Inferior parietal cortex (tissue), 1 donor: ENCODE measurements at regions not wholly inside any gene's neighbourhood (a gene's known extent, or its start where the extent isn't known, plus 50 kb on each side); places are given as distances from the start of the nearest gene placed in this dataset.
"Not testable (repeated sequence)": the region's sequence is repeated elsewhere in the genome, so short reads cannot be mapped to it uniquely, and the experiment has no call there.

Source experiments
- DNase-seq: peaks from one replicate; pipeline ENCODE4 v3.0.0-alpha.2; 2016; ENCODE audit errors: extremely low spot score

DNA sequence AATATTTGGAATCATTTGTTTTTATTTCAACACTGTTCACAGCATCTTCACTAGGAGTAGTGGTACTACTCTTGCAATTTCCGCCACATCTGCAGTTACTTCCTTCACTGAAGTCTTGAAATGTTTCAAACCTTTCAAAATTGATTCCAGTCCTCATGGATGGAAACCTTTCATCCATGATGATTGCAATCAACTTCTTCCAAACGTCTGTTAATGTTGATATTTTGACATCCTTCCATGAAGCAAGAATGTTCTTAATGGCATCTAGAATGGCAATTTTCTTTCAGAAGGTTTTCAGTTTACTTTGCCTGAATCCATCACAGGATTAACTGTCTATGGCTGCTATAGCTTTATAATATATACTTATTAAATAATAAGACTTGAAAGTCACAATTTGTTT lies 736.8 kb upstream of the CA10 start:
- DNase-seq, result no peak

DNA sequence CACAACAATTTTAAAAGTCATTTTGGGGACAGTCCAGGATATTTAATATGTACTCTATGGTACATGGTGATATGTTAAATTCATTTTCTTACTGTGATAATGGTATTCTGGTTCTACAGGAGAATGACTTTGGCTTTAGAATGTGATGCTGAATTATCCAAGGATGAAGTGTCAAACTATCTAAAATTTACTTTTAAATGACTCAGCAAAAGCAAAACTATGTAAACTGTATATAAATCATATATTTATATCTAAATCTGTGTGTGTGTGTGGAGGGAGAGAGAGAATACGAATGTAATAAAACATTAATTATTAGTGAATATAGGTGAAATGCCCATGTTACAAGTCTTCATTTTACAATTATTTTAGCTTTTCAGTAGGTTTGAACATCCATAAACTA lies 733.8 kb upstream of the CA10 start:
- no peak for DNase-seq

DNA sequence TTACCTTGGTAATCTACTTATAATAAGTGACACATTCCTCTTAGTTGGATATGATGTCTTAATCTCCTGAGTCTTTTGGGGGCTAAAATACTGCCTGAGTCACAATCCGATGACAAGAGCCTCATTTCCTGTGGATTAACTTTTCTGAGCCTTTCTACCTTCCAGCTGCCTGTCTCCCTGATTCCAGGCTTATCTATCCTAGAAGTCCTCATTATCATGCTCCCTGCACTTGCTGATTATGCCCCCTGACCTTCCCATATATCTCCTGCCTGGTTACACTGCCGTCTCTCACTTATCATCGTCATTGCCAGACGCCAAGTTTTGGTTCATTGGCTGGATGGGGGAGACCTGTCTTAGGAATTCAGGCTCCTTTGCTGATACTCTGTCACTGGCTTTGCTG lies 727.4 kb upstream of the CA10 start:
- no peak for DNase-seq

DNA sequence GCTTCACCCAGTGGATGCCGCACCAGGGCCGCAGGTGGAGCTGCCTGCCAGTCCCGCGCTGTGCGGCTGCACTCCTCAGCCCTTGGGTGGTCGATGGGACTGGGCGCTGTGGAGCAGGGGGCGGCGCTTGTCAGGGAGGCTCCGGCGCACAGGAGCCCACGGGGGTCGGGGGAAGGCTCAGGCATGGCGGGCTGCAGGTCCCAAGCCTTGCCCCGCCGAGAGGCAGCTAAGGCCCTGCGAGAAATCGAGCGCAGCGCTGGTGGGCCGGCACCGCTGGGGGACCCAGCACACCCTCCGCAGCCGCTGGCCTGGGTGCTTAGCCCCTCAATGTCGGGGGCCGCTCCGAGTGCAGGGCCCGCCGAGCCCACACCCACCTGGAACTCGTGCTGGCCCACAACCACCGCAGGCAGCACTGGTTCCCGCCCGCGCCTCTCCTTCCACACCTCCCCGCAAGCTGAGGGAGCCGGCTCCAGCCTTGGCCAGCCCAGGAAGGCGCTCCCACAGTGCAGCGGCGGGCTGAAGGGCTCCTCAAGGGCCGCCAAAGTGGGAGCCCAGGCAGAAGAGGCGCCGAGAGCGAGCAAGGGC lies 725.5 kb upstream of the CA10 start:
- not testable (repeated sequence) for DNase-seq

DNA sequence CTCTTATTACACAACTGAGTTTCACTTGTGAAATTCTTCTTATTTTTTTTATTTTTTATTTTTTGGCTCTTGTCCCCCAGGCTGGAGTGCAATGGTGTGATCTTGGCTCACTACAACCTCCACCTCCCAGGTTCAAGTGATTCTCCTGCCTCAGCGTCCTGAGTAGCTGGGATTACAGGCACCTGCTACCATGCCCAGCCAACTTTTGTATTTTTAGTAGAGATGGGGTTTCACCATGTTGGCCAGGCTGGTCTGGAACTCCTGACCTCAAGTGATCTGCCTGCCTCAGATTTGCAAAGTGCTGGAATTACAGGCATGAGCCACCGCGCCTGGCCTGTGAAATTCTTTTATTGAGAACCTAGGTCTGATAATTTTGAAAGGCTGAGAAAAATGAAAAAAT lies 688.3 kb upstream of the CA10 start:
- not testable (repeated sequence) for DNase-seq

DNA sequence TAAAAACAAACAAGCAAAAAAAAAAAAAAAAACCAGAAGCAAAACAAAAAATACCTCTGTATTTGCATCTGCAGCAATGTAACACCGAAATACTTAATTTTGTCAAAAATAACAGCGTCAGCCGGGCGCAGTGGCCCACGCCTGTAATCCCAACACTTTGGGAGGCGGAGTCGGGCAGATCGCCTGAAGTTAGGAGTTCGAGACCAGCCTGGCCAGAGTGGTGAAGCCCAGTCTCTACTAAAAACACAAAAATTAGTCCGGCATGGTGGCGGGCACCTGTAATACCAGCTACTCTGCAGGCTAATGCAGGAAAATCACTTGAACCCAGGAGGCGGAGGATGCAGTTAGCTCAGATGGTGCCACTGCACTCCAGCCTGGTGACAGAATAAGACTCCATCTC lies 683.5 kb upstream of the CA10 start:
- DNase-seq, result no peak

DNA sequence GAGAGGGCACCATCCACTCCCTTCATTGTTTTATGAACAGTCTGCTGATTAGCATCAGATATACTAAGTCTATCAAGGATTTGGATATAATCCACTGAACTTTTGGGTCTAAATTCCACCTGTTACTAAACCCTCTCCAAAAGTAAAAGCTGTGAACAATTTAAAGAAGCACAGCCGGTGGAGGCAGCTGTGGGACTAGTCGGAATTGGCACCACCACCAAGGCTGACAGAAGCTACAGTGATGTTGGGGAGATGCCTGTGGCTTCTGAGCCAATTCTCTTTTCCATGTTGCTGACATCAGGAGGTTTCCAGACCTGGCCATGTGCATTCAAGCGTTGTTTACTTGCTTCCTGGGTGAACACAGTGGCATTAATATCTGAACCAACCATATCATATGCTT lies 679.0 kb upstream of the CA10 start:
- DNase-seq, result no peak

DNA sequence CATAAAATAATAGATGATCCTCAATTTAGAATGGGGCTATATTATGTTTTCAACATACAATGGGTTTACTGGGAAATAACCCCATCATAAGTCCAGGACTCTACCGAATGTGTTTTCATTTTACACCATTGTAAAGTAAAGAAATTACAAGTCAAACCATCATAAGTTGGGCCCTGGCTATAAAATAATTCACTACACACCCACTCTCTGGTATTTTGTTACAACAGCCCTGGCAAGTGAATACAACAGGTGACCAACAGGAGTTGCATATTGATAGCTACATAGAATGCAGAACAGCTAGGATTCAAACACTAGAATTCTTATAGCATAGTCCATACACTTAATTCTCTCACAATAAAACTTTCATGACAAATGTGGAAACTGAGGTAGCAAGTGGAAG lies 673.0 kb upstream of the CA10 start:
- DNase-seq, result no peak

DNA sequence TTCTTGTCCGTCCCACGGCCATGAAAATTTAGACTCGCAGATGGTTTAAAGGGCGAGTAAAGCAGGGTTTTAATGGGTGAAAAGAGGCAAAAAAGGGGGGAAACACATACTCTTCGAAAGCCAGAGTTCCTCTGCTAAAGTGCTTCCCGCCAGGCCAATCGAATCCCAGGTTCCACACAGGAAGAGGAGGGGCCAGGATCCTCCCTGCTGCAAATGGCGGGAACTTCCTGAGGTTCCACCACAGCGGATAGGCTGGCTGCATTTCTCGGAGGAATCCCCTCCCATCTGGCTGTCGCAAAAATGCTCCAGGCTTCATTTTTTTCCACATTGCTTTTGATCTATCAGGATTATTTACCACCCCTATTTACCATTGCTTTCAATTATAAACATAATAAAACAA lies 670.1 kb upstream of the CA10 start:
- DNase-seq, result no peak

DNA sequence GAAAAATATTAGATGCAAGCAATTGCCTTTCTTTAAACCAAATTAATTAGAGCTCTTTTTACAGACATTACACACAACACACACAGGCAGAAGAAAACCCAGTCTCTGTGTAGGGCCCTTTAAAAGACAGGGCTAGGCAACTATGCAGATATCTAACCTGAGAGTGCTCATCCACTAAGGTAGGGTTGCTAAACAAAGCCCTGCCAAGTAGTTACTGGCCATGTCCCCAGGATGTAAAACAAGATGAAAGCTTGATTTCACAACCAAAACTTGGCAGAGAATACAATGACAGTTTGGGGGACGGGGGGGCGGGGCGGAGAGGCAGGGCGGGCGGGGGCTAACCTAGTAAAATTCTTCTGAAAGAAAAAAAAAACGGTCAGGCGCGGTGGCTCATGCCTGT lies 669.0 kb upstream of the CA10 start:
- no peak for DNase-seq

DNA sequence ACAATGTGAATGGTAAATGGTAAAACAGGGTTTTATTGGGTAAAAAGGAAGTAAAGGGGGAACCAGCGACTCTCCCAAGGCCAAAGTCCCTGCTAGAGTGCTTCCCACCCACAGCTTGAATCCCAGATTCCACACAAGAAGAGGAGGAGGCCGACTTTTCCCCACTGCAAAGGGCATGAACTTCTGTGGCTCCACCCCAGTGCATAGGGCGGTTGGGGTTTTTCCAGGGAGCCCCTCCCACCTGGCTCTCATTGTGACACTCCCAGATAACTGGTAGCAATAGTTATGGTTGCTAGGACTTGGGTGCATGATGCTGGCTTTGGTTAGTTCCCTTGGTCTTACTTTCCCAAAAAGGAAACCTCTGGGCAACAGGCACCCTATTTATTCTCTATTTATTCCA lies 666.0 kb upstream of the CA10 start:
- DNase-seq, result no peak

DNA sequence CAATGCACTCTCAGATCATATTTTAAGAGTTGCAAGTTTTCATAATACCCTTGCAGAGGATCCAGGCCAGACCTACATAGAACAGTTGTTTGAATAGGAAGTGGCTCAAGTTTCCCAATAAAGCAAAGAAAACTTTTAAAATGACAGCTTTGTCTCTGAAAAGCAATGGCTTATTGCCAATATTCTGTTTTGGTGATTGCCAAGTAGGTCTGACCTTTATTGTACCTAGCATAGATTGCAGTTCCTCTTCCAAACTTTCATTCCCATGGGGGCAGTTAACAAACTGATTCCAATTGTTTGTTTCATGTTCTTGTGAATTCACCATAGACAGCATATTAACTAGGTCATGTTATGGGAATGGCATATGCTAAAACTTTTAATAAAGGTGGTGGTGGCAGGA lies 664.6 kb upstream of the CA10 start:
- DNase-seq, result no peak

DNA sequence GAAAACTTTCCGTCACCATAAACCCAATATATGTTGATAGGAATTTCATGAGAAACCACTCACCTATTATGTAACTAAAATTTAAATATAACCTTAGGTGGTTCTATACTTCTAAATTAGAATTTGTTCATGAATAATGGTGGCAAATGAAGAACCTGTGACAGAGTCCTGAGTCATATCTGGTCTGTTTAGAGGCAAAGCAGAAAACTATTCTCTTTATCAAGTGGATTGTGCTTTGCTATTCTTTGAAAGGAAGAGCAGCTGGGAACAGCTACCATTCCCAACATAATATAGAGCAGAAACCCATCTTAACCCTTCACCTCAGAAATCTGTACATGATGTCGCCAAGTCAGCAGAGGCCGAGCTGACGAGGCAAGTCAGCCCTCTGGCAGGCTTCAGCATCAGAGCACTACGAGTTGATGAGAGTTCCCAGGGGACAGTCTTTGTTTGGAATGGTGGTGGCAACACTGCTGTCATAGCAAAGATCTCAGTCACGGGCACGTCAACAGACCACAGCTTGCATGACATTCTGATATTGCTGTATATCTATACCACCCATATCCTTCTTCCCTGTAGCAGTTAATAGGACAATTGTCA lies 631.9 kb upstream of the CA10 start:
- no peak for DNase-seq

DNA sequence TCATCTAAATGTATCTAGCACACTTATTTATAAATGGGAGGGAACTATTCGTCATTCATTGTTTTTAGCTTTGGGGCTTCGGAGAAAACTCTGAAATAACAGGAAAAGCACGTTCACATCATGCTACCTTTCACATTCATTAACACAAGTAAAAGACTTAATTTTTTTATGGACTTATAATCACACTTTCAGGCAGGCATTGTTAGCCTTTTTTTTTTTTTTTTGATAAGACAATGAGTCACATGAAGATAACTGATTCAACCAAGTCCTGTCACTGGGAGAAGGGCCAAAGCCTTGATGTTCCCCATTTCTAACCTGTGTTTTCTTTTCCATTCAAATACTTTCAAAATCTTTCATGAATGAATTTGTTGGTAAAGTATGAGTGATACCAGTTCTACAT lies 631.3 kb upstream of the CA10 start:
- DNase-seq, result no peak

DNA sequence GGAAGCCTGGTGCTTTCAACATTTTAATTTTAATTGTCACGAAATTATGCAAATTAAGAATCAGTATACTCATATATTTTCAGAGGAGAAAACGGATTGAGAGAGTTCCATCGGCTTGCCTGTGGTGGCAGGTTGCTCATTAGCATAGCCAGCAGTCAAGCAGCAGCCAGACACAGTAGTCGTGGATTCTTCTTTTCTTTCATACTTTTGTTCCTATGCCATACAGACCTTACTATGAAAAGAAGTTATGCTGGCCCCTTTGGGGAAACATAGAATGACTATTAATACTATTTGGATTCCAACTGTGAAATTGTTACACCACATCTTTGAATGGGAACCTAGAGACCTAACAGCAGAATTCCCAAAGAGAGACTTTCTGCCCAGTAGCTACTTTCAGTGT lies 617.7 kb upstream of the CA10 start:
- no peak for DNase-seq

DNA sequence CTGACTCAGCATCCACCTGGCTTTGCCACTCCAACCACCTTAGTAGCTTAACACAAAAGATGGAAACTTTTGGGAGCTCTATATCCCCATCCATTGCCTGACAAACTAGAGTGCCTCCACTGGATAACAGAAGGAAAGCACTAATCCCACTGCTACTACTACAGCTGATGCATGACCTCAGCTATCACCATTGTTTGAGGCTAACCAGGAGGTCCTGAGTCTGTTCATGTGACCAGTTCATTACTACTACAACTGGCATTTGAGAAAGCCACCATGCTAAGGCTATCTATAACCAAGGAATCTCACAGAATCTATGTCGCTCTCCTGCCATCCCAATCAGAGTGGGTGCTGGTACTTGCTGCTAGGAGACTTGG lies 604.3 kb upstream of the CA10 start:
- no peak for DNase-seq

DNA sequence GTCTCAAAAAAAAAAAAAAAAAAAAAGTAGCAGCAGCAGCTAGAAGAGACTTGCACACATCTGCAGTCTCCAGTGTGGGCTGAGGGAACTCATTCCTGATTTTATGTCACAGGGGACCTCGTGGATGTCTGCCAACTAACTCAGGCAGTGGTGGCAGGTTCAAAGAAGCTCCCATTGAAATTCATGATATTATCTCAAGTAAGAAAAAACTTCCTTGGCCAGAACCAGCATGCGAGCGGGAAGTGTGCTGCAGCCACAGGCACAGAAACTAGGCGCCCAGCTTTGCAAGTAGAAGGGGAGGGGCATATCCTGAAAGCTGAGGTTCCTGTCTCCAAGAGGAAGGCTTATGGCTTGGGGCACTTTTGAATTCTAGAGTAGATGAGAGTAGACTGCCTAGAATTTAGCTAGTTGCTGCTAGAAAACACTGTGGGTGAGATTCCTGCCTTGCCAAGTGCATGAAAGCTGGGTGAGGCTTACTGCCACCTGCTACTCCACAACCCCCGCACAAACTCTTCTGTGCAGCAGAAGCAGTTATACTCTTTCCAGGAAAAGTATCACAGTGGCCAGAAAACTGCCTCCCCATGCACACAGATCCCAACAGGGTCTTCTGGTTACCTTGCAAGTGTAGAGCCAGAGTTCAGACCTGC lies 603.8 kb upstream of the CA10 start:
- DNase-seq, result peak; percentile 17

DNA sequence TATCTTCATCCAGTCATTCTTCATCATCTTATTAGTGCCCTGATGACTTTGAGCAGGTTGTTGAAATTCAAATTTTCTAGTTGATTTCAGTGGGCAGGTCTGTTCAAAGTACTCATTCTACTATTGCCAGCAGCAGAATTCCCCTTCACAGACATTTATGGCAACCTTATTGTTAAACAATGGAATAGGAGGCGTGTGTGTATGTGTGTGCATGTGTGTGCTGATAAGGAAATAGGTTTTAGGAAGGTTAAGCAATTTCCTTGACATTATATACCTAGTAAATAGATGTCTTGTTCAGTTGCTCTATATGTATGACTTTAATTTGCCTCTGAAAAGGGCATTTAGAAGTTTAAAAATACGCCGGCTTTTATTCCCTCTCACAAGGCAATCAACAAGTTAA lies 601.4 kb upstream of the CA10 start:
- no peak for DNase-seq

DNA sequence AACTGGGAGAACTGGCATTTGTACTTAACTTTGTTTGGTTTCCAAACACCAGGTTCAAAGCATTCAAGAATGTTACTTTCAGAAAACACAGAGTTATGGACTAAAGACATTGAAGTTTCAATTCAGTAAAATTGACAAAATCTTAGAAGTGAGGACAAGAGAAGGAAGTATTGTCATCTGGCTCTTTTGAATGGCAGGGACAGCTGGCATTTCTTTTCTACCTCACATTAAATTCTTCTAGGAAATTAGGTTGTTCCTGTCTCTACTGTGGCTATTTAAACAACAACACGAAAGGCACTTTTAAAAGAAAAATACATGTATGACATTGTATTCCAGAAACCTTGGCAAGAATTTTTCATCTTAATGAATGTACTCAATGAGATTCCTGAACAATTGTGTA lies 600.0 kb upstream of the CA10 start:
- no peak for DNase-seq

DNA sequence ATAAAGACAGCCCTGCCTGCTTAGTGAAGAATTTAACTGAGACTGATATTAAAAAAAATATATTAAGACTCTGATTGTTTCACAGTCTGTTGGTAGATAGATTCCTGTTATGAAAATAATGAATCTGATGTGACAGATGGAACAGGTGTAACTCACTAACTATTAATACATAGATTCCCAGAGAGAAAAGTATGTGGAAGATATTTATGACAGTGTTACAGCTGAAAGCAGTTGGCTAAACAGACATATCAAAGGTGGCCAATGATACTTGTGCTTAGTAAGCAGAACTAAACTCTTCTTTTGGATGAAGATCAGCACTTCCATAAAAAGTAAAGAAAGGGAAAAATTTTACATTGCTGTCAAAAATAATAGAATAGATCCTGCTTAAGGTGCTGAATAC lies 598.2 kb upstream of the CA10 start:
- DNase-seq, result no peak

DNA sequence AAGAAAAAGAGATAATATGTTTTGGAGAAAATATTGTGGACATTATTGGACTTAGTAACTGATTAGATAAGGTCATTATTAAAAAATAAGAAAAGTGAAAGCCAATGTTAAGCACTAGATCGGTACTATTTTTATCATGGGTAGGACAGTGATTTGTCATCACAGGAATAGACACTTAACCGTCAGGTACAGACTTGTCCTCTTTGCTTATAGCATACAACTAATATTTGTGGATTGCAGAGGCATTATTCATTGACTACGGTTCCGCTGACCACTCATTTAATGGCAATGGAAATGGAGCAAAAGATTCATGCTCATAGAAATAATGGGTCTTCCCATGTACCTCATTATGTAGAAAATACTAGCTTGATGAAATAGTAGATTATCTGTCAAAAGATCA lies 596.3 kb upstream of the CA10 start:
- DNase-seq, result no peak

DNA sequence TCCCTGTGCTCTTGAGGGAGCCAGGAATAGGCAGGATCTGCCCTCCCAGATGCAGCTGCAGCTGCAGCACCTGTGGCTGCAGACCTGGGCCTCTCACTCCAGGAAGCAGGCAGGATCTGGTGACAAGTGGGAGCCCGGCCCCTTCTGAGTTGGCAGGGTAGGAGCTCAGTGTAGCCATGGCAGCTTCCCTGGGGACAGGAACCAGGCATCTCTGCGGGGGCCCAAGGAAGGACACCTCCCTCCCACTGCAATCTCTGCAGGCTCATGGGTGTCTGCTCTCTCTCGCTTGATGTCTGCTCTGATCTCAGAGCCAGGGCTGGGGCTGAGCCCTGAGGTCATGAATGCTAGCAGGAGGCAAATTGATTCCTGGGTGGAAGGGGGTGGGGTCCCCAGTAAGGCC lies 592.5 kb upstream of the CA10 start:
- DNase-seq, result no peak

DNA sequence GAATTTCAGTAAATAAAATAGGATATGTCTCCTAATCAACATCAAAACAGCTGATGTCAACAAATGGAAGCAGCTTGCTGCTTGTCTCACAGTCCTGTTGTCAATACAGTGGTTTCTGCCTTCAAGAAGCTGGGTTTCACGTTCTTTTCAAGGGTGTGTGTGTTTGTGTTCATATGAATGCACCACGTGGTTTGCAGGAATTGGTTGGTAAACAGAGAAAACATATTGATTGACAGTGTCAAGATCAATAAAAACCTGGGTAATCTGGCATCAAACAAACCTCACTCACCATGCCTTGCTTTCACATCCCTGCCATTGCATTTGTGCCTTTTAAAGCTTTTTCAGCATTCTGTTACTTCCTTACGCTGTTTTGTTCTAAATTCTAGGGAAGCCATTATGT lies 585.7 kb upstream of the CA10 start:
- DNase-seq, result no peak

DNA sequence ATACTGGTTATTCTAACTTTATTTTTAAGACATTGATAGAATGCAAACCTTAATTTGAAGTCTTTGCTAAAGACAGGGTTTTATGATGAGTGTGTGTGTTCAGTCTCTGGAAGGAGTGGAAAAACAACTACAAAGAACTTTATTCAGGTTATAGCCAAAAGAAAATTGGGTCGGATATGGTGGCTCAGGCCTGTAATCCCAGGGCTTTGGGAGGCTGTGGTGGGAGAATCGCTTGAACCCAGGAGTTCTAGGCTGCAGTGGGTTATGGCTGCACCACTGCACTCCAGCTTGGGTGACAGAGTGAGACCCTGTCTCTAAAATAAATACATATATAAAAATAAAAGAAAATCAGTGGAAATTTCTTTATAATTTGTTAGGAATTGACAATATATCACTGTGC lies 581.5 kb upstream of the CA10 start:
- no peak for DNase-seq
